Right lung (tissue), 2 donors: ENCODE measurements at regions not wholly inside any gene's neighbourhood (a gene's known extent, or its start where the extent isn't known, plus 50 kb on each side); places are given as distances from the start of the nearest gene placed in this dataset.

Experiments
- DNase-seq, 2 donors: peaks; one replicate each; pipeline ENCODE4 v3.0.0-alpha.2; 2013

GRCh38 chr16:65641762-65642289, 520.0 kb upstream of the CDH11 start:
- DNase-seq = no peak

- no peak for DNase-seq
Observed at GRCh38 chr16:65641049-65641761, 519.3 kb upstream of the CDH11 start.

- no peak for DNase-seq
Observed at GRCh38 chr16:65634833-65635232, 513.0 kb upstream of the CDH11 start.

- no peak for DNase-seq
Observed at GRCh38 chr16:65634291-65634690, 512.4 kb upstream of the CDH11 start.

- DNase-seq = no peak
Observed at GRCh38 chr16:65624666-65625065, 502.8 kb upstream of the CDH11 start.

GRCh38 chr16:65624229-65624628, 502.4 kb upstream of the CDH11 start:
- DNase-seq = no peak

- DNase-seq = no peak
Observed at GRCh38 chr16:65622871-65623270, 501.0 kb upstream of the CDH11 start.

- DNase-seq = no peak
Observed at GRCh38 chr16:65622151-65622550, 500.3 kb upstream of the CDH11 start.

- DNase-seq = no peak
Observed at GRCh38 chr16:65621640-65622039, 499.8 kb upstream of the CDH11 start.

- no peak for DNase-seq
Observed at GRCh38 chr16:65619606-65620005, 497.7 kb upstream of the CDH11 start.

- no peak for DNase-seq
Observed at GRCh38 chr16:65618931-65619330, 497.1 kb upstream of the CDH11 start.

GRCh38 chr16:65618333-65618732, 496.5 kb upstream of the CDH11 start:
- no peak for DNase-seq

- DNase-seq = no peak
Observed at GRCh38 chr16:65617421-65617820, 495.6 kb upstream of the CDH11 start.

- DNase-seq = no peak
Observed at GRCh38 chr16:65608455-65608854, 486.6 kb upstream of the CDH11 start.

- DNase-seq = no peak
Observed at GRCh38 chr16:65604771-65605170, 482.9 kb upstream of the CDH11 start.

- no peak for DNase-seq
Observed at GRCh38 chr16:65601781-65602180, 479.9 kb upstream of the CDH11 start.

- no peak for DNase-seq
Observed at GRCh38 chr16:65600629-65601028, 478.8 kb upstream of the CDH11 start.

- no peak for DNase-seq
Observed at GRCh38 chr16:65600046-65600445, 478.2 kb upstream of the CDH11 start.

- DNase-seq = no peak
Observed at GRCh38 chr16:65598621-65599020, 476.8 kb upstream of the CDH11 start.

- no peak for DNase-seq
Observed at GRCh38 chr16:65583498-65583897, 461.6 kb upstream of the CDH11 start.

GRCh38 chr16:65579050-65579449, 457.2 kb upstream of the CDH11 start:
- DNase-seq = no peak

- DNase-seq = no peak
Observed at GRCh38 chr16:65576631-65577030, 454.8 kb upstream of the CDH11 start.

- no peak for DNase-seq
Observed at GRCh38 chr16:65576139-65576538, 454.3 kb upstream of the CDH11 start.

- no peak for DNase-seq
Observed at GRCh38 chr16:65574326-65574966, 452.6 kb upstream of the CDH11 start.
